ENCODE measurements at regions not wholly inside any gene's neighbourhood (a gene's known extent, or its start where the extent isn't known, plus 50 kb on each side); places are given as distances from the start of the nearest gene placed in this dataset.

- TF ChIP-seq CTCF (IDR thresholded peaks at IDR 0.05; ENCODE audit: low read depth, low read length): no peak
- H3K4me3 ChIP-seq (ENCODE audit: low read depth, low read length): no peak overlapping the region
Measured at GRCh38 chr5:121755266-121755665, 96.4 kb upstream of the FTMT start.

GRCh38 chr5:121757753-121758152 is 93.9 kb upstream of the FTMT start:
- H3K4me3 ChIP-seq (ENCODE audit: low read depth, low read length): no peak overlapping the region
- no peak for TF ChIP-seq CTCF (IDR thresholded peaks at IDR 0.05; ENCODE audit: low read depth, low read length)

- no peak for TF ChIP-seq CTCF (IDR thresholded peaks at IDR 0.05; ENCODE audit: low read depth, low read length)
- no peak overlapping the region for H3K4me3 ChIP-seq (ENCODE audit: low read depth, low read length)
Measured at GRCh38 chr5:121758615-121759014, 93.1 kb upstream of the FTMT start.

- no peak overlapping the region for H3K4me3 ChIP-seq (ENCODE audit: low read depth, low read length)
- TF ChIP-seq CTCF (IDR thresholded peaks at IDR 0.05; ENCODE audit: low read depth, low read length): no peak
Measured at GRCh38 chr5:121762426-121762825, 89.3 kb upstream of the FTMT start.

GRCh38 chr5:121763665-121764064 is 88.0 kb upstream of the FTMT start:
- no peak overlapping the region for H3K4me3 ChIP-seq (ENCODE audit: low read depth, low read length)
- no peak for TF ChIP-seq CTCF (IDR thresholded peaks at IDR 0.05; ENCODE audit: low read depth, low read length)

- TF ChIP-seq CTCF (IDR thresholded peaks at IDR 0.05; ENCODE audit: low read depth, low read length): no peak
- no peak overlapping the region for H3K4me3 ChIP-seq (ENCODE audit: low read depth, low read length)
Measured at GRCh38 chr5:121780406-121780805, 71.3 kb upstream of the FTMT start.

GRCh38 chr5:121783700-121784099 is 68.0 kb upstream of the FTMT start:
- H3K4me3 ChIP-seq (ENCODE audit: low read depth, low read length): no peak overlapping the region
- no peak for TF ChIP-seq CTCF (IDR thresholded peaks at IDR 0.05; ENCODE audit: low read depth, low read length)

Data from WI38 (cell line).